GM21390 (cell line): ENCODE measurements at regions not wholly inside any gene's neighbourhood (a gene's known extent, or its start where the extent isn't known, plus 50 kb on each side); places are given as distances from the start of the nearest gene placed in this dataset.
"Not testable (repeated sequence)": the region's sequence is repeated elsewhere in the genome, so short reads cannot be mapped to it uniquely, and the experiment has no call there.

Experiments
- ATAC-seq: cut with Tn5 transposase; IDR thresholded peaks from one replicate; pipeline ENCODE4 v1.9.1; 2021; ENCODE audit not compliant: unreplicated experiment

GRCh38 chr6:141976994-141977393 lies 155.7 kb upstream of the GJE1 start:
- ATAC-seq = no peak

DNA sequence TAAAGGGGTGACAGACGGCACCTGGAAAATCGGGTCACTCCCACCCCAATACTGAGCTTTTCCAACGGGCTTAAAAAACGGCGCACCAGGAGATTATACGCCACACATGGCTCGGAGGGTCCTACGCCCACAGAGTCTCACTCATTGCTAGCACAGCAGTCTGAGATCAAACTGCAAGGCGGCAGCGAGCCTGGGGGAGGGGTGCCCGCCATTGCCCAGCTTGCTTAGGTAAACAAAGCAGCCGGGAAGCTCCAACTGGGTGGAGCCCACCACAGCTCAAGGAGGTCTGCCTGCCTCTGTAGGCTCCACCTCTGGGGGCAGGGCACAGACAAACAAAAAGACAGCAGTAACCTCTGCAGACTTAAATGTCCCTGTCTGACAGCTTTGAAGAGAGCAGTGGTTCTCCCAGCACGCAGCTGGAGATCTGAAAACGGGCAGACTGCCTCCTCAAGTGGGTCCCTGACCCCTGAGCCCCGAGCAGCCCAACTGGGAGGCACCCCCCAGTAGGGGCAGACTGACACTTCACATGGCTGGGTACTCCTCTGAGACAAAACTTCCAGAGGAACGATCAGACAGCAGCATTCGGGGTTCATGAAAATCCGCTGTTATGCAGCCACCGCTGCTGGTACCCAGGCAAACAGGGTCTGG lies 162.8 kb upstream of the GJE1 start:
- ATAC-seq = not testable (repeated sequence)

GRCh38 chr6:141969201-141969600 lies 163.5 kb upstream of the GJE1 start:
- ATAC-seq = no peak

GRCh38 chr6:141968632-141969031 lies 164.1 kb upstream of the GJE1 start:
- ATAC-seq = no peak

DNA sequence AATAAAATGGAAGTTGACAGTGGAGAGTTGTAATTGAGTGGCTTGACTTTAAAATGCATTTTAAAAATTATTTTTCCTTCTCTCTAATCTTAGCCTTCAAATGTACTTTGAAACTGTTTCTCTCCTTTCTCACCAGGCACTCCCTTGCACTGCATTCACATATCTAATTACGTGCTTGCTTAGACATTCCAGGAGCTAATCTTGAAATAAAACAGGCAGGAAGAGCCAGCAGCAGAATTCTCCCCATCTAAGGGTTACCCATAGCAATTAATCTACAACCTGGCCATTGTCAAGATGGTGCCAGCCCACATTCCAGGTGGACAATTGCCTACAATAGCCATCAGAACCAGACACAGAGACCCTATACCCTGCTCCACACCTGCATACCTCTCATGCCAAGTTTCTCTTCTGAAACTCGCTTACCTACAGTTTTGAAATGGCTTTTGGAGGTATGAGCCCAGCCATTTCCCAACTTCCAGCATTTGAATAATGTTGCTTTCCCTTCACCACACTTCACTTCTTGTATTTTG lies 167.6 kb upstream of the GJE1 start:
- no peak for ATAC-seq

- no peak for ATAC-seq
These were observed 169.0 kb upstream of the GJE1 start for GRCh38 chr6:141963543-141964295.

- no peak for ATAC-seq
These were observed 175.5 kb upstream of the GJE1 start for GRCh38 chr6:141957271-141957670.

GRCh38 chr6:141956868-141957267 lies 175.9 kb upstream of the GJE1 start:
- ATAC-seq = no peak

GRCh38 chr6:141956046-141956761 lies 176.5 kb upstream of the GJE1 start:
- no peak for ATAC-seq

DNA sequence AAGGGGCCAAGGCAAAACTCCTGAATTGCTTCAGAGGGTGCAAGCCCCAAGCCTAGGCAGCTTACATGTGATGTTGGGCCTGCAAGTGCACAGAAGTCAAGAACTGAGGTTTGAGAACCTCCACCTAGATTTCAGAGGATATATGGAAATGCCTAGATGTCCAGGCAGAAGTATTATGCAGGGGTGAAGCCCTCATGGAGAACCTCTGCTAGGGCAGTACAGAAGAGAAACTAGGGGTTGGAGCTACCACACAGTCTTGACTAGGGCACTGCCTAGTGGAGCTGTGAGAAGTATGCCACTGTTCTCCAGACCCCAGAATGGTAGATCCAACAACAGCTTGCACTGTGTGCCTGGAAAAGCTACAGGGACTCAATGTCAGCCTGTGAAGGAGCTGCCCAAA lies 179.7 kb upstream of the GJE1 start:
- no peak for ATAC-seq

GRCh38 chr6:141946502-141946901 lies 186.2 kb upstream of the GJE1 start:
- ATAC-seq = no peak

DNA sequence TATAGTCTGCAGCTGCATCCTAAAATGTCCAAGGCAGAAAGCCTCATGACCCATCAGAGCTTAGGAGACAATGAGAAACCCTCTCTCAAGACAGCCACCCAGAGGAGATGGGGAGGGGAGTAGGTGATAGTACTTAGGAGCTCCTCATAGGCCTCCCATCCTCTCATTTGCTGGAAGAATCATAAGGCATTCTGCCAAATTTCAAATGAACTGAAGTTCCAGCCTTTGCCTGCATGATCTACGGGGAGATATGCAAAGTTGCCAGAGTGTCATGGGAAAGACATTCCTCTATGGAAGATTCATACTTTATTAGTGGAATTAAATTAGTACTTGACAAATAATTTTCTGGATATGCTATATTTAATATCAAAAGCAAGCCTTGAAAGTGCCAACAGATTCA lies 194.1 kb upstream of the GJE1 start:
- no peak for ATAC-seq

DNA sequence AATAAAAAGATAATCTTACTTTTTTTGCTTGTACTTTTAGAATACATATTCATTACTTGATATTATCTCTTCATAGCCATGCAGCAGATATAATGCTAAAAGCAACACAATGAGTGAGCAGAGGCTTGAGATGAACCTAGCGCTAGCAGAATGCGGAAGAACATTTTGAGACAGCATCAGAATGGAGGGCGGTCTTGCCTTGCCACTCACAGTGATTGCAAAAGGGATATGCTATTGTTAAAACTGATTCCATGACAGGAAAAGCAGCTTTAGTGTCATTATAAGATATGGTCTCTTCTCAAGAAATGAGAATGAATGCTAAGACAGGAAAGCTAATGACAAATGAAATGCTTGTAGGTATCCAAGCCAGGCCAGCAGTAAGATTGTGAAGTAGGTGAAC lies 200.0 kb upstream of the GJE1 start:
- ATAC-seq = no peak

GRCh38 chr6:141926200-141926900 lies 206.4 kb upstream of the GJE1 start:
- peak; percentile 51 for ATAC-seq

- no peak for ATAC-seq
These were observed 207.7 kb upstream of the GJE1 start for GRCh38 chr6:141925001-141925400.

- ATAC-seq = no peak
These were observed 209.8 kb upstream of the GJE1 start for GRCh38 chr6:141922898-141923297.

GRCh38 chr6:141916682-141917505 lies 215.8 kb upstream of the GJE1 start:
- not testable (repeated sequence) for ATAC-seq

DNA sequence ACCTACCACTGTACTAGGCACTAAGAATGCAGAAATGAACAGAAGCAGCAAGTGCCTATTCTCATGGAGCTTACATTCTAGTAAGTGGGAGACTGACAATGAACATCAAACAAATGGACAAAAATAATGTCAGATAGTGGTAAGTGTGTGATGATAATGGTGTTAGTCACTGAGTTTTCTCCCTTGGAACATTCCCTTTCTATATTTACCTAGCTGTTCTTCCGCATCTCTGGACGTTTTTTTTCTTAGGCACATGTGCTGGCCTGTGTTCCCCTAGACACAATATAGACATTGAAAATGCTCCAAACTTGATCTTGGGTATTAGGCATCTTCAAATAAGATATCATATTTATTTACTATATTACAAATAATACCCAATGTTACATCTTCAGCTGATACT lies 218.1 kb upstream of the GJE1 start:
- ATAC-seq = no peak

- ATAC-seq = no peak
These were observed 226.1 kb upstream of the GJE1 start for GRCh38 chr6:141906569-141907080.

DNA sequence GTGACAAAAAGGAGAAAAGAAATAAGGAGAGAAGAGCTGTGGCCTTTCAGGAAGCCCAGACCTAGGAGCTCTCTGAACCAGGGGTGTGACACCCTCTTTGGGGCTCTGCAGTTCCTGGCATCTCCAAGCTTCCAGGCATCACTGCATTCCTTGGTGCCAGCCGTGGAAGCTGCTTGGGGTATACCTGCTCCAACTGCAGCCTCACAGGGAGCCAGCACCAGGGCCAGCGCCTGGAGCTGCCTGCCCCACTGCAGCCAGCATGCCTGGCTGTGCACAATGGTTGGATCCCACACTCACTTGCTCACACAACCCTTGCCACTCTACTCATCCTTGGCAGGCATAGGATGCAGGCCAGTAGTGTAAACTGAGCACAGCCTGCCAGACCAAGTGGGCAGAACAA lies 242.1 kb upstream of the GJE1 start:
- no peak for ATAC-seq
